ENCODE measurements at regions not wholly inside any gene's neighbourhood (a gene's known extent, or its start where the extent isn't known, plus 50 kb on each side); places are given as distances from the start of the nearest gene placed in this dataset.
"Not testable (repeated sequence)": the region's sequence is repeated elsewhere in the genome, so short reads cannot be mapped to it uniquely, and the experiment has no call there.

GRCh38 chr5:36739751-36740221, 133.4 kb downstream of the SLC1A3 start:
- H3K4me3 ChIP-seq (ENCODE audit: low read depth, low read length) = no peak overlapping the region
- H3K4me1 ChIP-seq (ENCODE audit: control insufficient read depth, insufficient read depth, low read length, poor library complexity, severe bottlenecking) = peaks cover 5% of the 10 kb centered on the region
- H3K27me3 ChIP-seq (ENCODE audit: control insufficient read depth, insufficient read depth, low read length) = peaks cover 16% of the 10 kb centered on the region
- H3K36me3 ChIP-seq (ENCODE audit: control insufficient read depth, insufficient read depth, low read length) = no peaks in the 10 kb centered on the region
- peak; percentile 42 to 76 (median 62) for DNase-seq
- no peak overlapping the region for H3K27ac Mint-ChIP-seq
- H3K36me3 Mint-ChIP-seq = no peaks in the 10 kb centered on the region
- no peaks in the 10 kb centered on the region for H3K9me3 Mint-ChIP-seq
- H3K9me3 ChIP-seq (ENCODE audit: control insufficient read depth in 2 of 2, low read length in 2 of 2) = no peaks in the 10 kb centered on the region
- H3K27ac ChIP-seq (ENCODE audit: insufficient read depth, low read length, poor library complexity, severe bottlenecking) = no peak overlapping the region
- H3K27me3 Mint-ChIP-seq = peaks cover 38% of the 10 kb centered on the region
- peaks cover 0 to 9% (median 0%) of the 10 kb centered on the region in 4 donors for H3K4me1 Mint-ChIP-seq
- H3K4me3 Mint-ChIP-seq = no peak overlapping the region
- peak; percentile 64 to 72 for ATAC-seq (ENCODE audit: low read depth in 2 of 2)

DNA sequence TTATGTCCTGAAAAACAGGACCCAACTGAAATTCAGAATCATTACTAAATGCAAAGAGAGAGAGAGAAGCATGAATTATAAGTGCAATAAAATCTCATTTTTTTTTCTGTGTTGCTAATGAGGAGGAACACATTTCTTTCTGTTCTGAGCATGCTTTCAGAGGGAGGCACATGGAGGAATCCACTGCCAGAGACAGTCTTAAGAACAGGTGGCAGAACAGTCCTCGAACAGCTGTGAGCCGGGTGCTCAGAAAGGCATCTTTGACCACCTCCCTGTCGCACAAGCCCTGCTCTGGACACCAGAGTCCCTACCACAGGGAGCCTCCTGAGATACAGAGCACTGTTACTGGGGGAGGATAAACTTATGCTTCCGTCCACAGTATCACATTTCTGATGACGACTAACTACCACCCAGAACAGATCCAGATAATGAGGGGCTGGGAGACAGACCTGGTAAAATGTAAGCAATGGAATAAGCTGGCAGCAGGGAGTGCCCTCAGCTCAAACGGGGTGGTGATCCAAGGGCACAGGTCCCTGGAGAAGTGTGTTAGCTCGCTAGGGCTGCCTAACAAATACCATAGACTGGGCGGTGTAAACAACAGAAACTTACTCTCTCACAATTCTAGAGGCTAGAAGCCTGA, 134.0 kb downstream of the SLC1A3 start:
- DNase-seq = no peak
- H3K4me1 Mint-ChIP-seq = peaks cover 3 to 15% (median 4%) of the 10 kb centered on the region in 4 donors
- H3K36me3 ChIP-seq (ENCODE audit: control insufficient read depth, insufficient read depth, low read length) = no peaks in the 10 kb centered on the region
- H3K4me1 ChIP-seq (ENCODE audit: control insufficient read depth, insufficient read depth, low read length, poor library complexity, severe bottlenecking) = peaks cover 11% of the 10 kb centered on the region
- peaks cover 44% of the 10 kb centered on the region for H3K27me3 Mint-ChIP-seq
- no peaks in the 10 kb centered on the region for H3K36me3 Mint-ChIP-seq
- no peak for ATAC-seq (ENCODE audit: low read depth in 2 of 2)
- H3K27ac Mint-ChIP-seq = no peak overlapping the region
- no peak overlapping the region for H3K4me3 ChIP-seq (ENCODE audit: low read depth, low read length)
- H3K4me3 Mint-ChIP-seq = no peak overlapping the region
- H3K9me3 Mint-ChIP-seq = no peaks in the 10 kb centered on the region
- no peaks in the 10 kb centered on the region for H3K9me3 ChIP-seq (ENCODE audit: control insufficient read depth in 2 of 2, low read length in 2 of 2)
- H3K27ac ChIP-seq (ENCODE audit: insufficient read depth, low read length, poor library complexity, severe bottlenecking) = no peak overlapping the region
- H3K27me3 ChIP-seq (ENCODE audit: control insufficient read depth, insufficient read depth, low read length) = peaks cover 20% of the 10 kb centered on the region

DNA sequence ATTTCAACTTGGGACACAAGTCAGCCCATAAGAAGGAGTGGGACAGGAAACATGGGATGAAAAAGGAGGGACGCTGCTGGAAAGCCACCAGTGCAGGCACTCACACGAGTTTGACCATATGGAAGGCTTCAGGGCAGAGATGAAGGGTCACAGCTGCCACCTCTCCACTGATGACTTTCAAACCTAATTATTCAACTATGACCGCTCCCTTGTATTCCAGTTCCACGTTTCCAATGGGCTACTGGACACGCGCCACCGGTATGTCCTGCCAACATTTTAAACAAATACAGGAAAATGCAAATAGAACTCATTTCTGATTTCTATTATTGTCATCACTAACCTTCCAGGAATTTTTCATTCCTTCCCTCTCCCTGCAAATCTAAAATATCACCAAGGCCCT, 134.7 kb downstream of the SLC1A3 start:
- Histone ChIP-seq H3K27me3 (ENCODE audit: control insufficient read depth, insufficient read depth, low read length) (peaks cover 27% of the 10 kb centered on the region), H3K9me3 (ENCODE audit: control insufficient read depth in 2 of 2, low read length in 2 of 2) (no peaks in the 10 kb centered on the region), H3K4me1 (ENCODE audit: control insufficient read depth, insufficient read depth, low read length, poor library complexity, severe bottlenecking) (peaks cover 11% of the 10 kb centered on the region), H3K27ac (ENCODE audit: insufficient read depth, low read length, poor library complexity, severe bottlenecking) (no peak overlapping the region), H3K36me3 (ENCODE audit: control insufficient read depth, insufficient read depth, low read length) (no peaks in the 10 kb centered on the region), H3K4me3 (ENCODE audit: low read depth, low read length) (no peak overlapping the region)
- no peaks in the 10 kb centered on the region for H3K9me3 Mint-ChIP-seq
- ATAC-seq (ENCODE audit: low read depth in 2 of 2) = no peak
- peaks cover 3 to 17% (median 7%) of the 10 kb centered on the region in 4 donors for H3K4me1 Mint-ChIP-seq
- H3K27ac Mint-ChIP-seq = no peak overlapping the region
- H3K4me3 Mint-ChIP-seq = no peak overlapping the region
- no peak for DNase-seq
- H3K27me3 Mint-ChIP-seq = peaks cover 49% of the 10 kb centered on the region
- no peaks in the 10 kb centered on the region for H3K36me3 Mint-ChIP-seq

DNA sequence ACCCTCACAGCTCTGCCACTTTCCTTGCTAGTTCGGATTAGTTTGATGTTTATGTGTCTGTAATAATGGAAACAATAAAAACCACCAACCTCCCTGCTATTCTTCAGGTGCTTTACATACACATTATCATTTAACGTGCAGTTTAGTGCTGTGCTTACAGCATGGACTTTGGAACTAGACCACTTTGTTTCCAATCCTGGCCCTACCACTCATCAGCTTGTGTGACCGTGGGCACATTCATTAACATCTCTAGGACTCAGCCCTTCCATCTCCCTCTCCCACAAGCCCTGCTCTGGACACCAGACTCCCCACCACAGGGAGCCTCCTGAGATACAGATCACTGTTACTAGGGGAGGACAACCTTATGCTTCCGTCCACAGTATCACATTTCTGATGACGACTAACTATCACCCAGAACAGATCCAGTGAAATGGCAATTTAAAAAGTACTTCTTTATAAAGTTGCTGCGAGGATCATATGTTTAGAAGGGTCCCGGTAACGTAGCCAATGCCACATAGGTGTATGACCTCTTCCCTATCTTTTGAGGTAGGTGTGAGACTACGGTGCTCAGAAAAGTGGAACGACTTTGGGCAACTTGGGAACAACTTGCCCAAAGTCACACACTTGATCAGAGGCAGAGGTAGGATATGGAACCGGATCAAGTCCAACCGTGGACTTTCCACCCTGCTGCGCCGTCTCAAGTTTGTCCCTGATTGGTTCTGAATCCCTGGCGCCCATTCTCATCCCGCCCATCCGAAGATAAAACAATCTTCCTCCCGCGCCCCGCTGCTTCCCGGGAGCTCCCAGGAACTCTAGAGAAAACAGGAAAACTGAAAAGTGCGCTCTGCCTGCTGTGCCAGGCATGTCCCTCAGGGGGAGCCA, 132.4 kb upstream of the NIPBL start:
- no peak for DNase-seq
- H3K27ac ChIP-seq (ENCODE audit: insufficient read depth, low read length, poor library complexity, severe bottlenecking) = no peak overlapping the region
- Mint-ChIP-seq H3K9me3 (peaks cover 0 to 3% (median 0%) of the 10 kb centered on the region in 7 donors), H3K27ac (peak overlapping the region in 1 of 3 donors; percentile 26), H3K4me1 (peaks cover 3 to 17% (median 7%) of the 10 kb centered on the region in 4 donors), H3K27me3 (peaks cover 49% of the 10 kb centered on the region), H3K4me3 (peak overlapping the region in 3 of 4 donors; percentile 55 to 87 (median 76)), H3K36me3 (no peaks in the 10 kb centered on the region)
- no peaks in the 10 kb centered on the region for H3K36me3 ChIP-seq (ENCODE audit: control insufficient read depth, insufficient read depth, low read length)
- peak overlapping the region; percentile 68 for H3K4me3 ChIP-seq (ENCODE audit: low read depth, low read length)
- no peak for ATAC-seq (ENCODE audit: low read depth in 2 of 2)
- H3K27me3 ChIP-seq (ENCODE audit: control insufficient read depth, insufficient read depth, low read length) = peaks cover 35% of the 10 kb centered on the region
- H3K9me3 ChIP-seq (ENCODE audit: control insufficient read depth in 2 of 2, low read length in 2 of 2) = no peaks in the 10 kb centered on the region
- peaks cover 11% of the 10 kb centered on the region for H3K4me1 ChIP-seq (ENCODE audit: control insufficient read depth, insufficient read depth, low read length, poor library complexity, severe bottlenecking)

GRCh38 chr5:36744773-36745589, 131.6 kb upstream of the NIPBL start:
- peaks cover 3 to 12% (median 7%) of the 10 kb centered on the region in 4 donors for H3K4me1 Mint-ChIP-seq
- ATAC-seq (ENCODE audit: low read depth in 2 of 2) = peak; percentile 32 to 35

GRCh38 chr5:36747794-36748193, 128.8 kb upstream of the NIPBL start:
- ATAC-seq (ENCODE audit: low read depth in 2 of 2); H3K4me3 Mint-ChIP-seq; H3K36me3 ChIP-seq (ENCODE audit: control insufficient read depth, insufficient read depth, low read length): not testable (repeated sequence)

More at GRCh38 chr5:36744773-36745589, 131.6 kb upstream of the NIPBL start:
- Histone ChIP-seq H3K4me3 (ENCODE audit: low read depth, low read length) (peak overlapping the region; percentile 68), H3K27me3 (ENCODE audit: control insufficient read depth, insufficient read depth, low read length) (peaks cover 37% of the 10 kb centered on the region), H3K27ac (ENCODE audit: insufficient read depth, low read length, poor library complexity, severe bottlenecking) (no peak overlapping the region), H3K9me3 (ENCODE audit: control insufficient read depth in 2 of 2, low read length in 2 of 2) (no peaks in the 10 kb centered on the region), H3K4me1 (ENCODE audit: control insufficient read depth, insufficient read depth, low read length, poor library complexity, severe bottlenecking) (peaks cover 11% of the 10 kb centered on the region), H3K36me3 (ENCODE audit: control insufficient read depth, insufficient read depth, low read length) (no peaks in the 10 kb centered on the region)
- no peaks in the 10 kb centered on the region for H3K36me3 Mint-ChIP-seq
- H3K9me3 Mint-ChIP-seq = peaks cover 0 to 3% (median 0%) of the 10 kb centered on the region in 7 donors
- peak overlapping the region in 2 of 3 donors; percentile 26 to 64 for H3K27ac Mint-ChIP-seq
- H3K27me3 Mint-ChIP-seq = peaks cover 55% of the 10 kb centered on the region
- peak in 2 of 3 donors; percentile 23 to 35 for DNase-seq
- H3K4me3 Mint-ChIP-seq = peak overlapping the region; percentile 49 to 95 (median 84)

GRCh38 chr5:36751886-36752285, 124.7 kb upstream of the NIPBL start:
- Mint-ChIP-seq H3K4me3 (no peak overlapping the region), H3K9me3 (peaks cover 0 to 2% (median 0%) of the 10 kb centered on the region in 7 donors), H3K36me3 (no peaks in the 10 kb centered on the region), H3K27ac (no peak overlapping the region), H3K27me3 (peaks cover 14% of the 10 kb centered on the region), H3K4me1 (no peaks in the 10 kb centered on the region)
- DNase-seq (no peak), ATAC-seq (ENCODE audit: low read depth in 2 of 2) (no peak)
- H3K4me3 ChIP-seq (ENCODE audit: low read depth, low read length) = no peak overlapping the region
- no peaks in the 10 kb centered on the region for H3K36me3 ChIP-seq (ENCODE audit: control insufficient read depth, insufficient read depth, low read length)
- no peaks in the 10 kb centered on the region for H3K9me3 ChIP-seq (ENCODE audit: control insufficient read depth in 2 of 2, low read length in 2 of 2)
- peaks cover 11% of the 10 kb centered on the region for H3K27me3 ChIP-seq (ENCODE audit: control insufficient read depth, insufficient read depth, low read length)
- H3K27ac ChIP-seq (ENCODE audit: insufficient read depth, low read length, poor library complexity, severe bottlenecking) = no peak overlapping the region
- H3K4me1 ChIP-seq (ENCODE audit: control insufficient read depth, insufficient read depth, low read length, poor library complexity, severe bottlenecking) = no peaks in the 10 kb centered on the region

More at GRCh38 chr5:36747794-36748193, 128.8 kb upstream of the NIPBL start:
- H3K4me1 Mint-ChIP-seq = peaks cover 3 to 12% (median 7%) of the 10 kb centered on the region in 4 donors
- peaks cover 11% of the 10 kb centered on the region for H3K4me1 ChIP-seq (ENCODE audit: control insufficient read depth, insufficient read depth, low read length, poor library complexity, severe bottlenecking)
- not testable (repeated sequence) for H3K36me3 Mint-ChIP-seq; H3K9me3 Mint-ChIP-seq; H3K27ac Mint-ChIP-seq; H3K4me3 ChIP-seq (ENCODE audit: low read depth, low read length); H3K9me3 ChIP-seq (ENCODE audit: control insufficient read depth in 2 of 2, low read length in 2 of 2); DNase-seq; H3K27ac ChIP-seq (ENCODE audit: insufficient read depth, low read length, poor library complexity, severe bottlenecking)
- peaks cover 49% of the 10 kb centered on the region for H3K27me3 Mint-ChIP-seq
- peaks cover 37% of the 10 kb centered on the region for H3K27me3 ChIP-seq (ENCODE audit: control insufficient read depth, insufficient read depth, low read length)
